ENCODE measurements at regions not wholly inside any gene's neighbourhood (a gene's known extent, or its start where the extent isn't known, plus 50 kb on each side); places are given as distances from the start of the nearest gene placed in this dataset.

DNA sequence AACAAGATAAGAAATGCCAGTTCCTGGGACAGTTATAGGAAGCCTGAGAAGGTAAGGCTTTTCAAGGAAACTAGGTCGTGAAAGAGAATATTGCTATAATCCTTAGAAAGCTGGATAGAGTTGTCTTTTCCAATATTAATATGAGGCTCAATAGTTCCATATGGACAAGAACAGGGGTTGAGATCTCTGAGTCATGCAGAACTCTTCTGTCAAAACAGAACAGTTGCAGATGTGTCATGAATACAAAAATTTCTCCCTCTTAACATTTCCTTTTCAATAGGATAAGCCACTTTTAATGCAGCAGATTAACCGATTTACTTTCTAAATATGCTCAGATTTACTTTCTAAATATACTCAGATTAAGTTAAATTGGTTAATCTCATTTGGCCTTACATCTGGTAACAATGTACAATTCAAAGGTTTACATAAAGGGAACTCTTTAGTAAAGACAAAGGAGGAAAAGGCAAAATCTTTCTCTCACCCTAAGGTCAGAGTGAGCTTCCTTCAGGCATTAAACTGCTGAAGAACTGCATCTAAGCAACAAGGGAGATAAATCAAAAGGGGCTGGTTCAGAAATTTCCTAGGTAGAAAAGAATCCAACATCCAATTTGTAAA, 104.7 kb upstream of the PCDH15 start:
- TF ChIP-seq POLR2AphosphoS5 (IDR thresholded peaks at IDR 0.05; ENCODE audit: low read depth, low read length) (no peak), POLR2A (IDR thresholded peaks at IDR 0.05; ENCODE audit: low read depth, low read length) (no peak)
